HG03457 (cell line): ENCODE measurements at regions not wholly inside any gene's neighbourhood (a gene's known extent, or its start where the extent isn't known, plus 50 kb on each side); places are given as distances from the start of the nearest gene placed in this dataset.

ENCODE experiments used
- ATAC-seq: cut with Tn5 transposase; IDR thresholded peaks from one replicate; pipeline ENCODE4 v1.9.1; 2021; ENCODE audit warnings: moderate number of reproducible peaks; ENCODE audit not compliant: unreplicated experiment

GRCh38 chr4:31338000-31338399 lies 617.8 kb downstream of the PCDH7 start:
- no peak for ATAC-seq

DNA sequence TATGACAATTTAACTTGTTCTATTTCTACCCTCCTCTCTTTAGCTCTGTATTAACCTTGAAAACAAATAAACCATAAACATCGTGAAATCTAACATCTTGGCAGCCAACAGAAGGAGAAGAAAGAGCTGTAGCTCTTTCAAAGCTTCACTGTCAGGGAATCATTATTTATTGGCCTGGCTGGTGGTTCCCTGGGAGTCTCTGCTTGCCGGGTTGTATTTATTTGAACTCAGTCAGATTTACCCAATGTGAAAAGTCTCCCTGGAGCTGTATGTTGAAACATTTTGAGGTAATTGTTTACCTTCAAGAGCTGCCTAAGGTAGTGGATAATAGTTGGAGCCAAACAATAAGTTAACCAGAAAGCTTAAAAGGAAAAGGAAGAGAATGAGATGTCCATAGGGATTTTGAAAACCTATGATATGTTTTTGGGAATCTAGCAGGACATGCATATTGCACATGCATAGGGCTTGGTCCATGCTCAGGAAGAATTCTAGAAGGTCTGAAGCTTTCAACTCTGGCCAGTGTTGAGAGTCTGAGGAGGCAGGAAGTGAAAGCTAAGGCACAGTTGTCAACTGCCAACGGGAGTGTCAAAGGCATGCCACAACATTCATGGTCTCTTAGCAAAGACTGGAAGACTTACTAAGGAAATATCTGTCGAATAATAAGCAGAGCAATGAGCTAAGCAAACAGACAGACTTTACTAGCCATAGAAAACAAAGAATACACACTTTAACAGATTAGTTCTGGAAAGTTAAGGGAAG lies 621.6 kb downstream of the PCDH7 start:
- ATAC-seq, result no peak

DNA sequence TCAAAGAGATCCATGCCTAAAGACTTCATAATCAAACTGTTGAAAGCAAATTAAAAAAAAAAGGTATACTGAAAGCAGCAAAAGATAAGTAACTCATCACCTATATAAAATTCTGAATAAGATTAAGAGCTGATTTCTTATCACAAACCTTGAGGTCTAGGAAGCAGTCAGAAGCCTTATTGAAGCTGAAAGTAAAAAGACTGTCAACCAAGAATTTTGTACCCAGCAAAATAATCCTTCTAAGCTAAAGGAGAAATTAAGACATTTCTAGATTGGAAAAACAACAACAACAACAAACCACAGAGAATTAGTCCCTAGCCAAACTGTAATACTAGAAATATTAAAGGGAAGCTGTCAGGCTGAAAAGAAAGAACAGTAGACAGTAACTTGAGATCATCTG lies 622.9 kb downstream of the PCDH7 start:
- no peak for ATAC-seq

GRCh38 chr4:31349907-31350306 lies 629.7 kb downstream of the PCDH7 start:
- no peak for ATAC-seq

DNA sequence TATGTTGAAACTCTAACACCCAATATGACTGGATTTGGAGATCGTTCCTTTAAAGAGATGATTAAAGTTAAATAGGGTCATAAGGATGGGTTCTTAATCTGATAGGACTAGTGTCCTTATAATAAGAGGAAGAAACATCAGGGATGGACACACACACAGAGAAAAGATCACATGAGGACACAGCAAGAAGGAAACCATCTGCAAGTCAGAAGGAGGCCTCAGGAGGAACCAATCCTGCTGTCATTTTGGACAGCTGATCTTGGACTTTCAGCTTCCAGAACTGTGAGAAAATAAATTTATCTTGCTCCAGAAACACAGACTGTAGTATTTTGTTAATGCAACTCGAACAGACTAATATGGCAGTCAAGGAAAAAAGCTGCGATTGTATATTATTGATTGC lies 631.5 kb downstream of the PCDH7 start:
- no peak for ATAC-seq

DNA sequence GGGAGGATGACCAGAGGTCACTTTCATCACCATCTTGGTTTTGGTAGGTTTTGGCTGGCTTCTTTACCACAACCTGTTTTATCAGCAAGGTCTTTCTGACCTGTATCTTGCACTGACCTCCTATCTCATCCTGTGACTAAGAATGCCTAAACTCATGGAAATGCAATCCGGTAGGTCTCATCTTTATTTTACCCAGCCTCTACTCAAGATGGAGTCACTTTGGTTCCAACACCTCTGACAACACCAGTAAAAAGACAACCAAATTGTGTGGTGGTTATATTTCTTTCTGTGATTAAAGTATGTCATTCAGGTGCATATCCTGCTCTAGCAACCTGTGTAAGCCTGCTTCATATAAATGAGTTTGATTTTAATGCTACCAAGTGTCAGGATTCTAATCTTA lies 636.7 kb downstream of the PCDH7 start:
- ATAC-seq, result no peak

DNA sequence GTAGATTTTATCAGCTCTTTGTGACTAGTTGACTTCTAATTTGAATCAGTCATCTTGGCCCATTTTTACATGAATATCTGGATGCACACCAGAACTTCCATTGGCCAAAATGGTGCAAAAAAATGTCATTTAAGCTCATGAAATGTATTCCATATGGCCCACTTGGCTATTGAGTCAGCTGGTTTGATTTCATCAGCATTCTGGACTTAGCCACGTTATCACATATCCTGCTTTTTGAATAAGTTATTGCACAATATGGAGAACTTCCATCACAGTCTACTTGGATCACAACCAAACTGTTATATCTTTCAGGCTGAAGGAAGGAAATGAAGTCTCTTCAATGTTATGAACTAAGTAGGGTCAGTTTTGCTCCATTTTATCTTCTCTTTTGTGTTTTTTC lies 640.6 kb downstream of the PCDH7 start:
- no peak for ATAC-seq

DNA sequence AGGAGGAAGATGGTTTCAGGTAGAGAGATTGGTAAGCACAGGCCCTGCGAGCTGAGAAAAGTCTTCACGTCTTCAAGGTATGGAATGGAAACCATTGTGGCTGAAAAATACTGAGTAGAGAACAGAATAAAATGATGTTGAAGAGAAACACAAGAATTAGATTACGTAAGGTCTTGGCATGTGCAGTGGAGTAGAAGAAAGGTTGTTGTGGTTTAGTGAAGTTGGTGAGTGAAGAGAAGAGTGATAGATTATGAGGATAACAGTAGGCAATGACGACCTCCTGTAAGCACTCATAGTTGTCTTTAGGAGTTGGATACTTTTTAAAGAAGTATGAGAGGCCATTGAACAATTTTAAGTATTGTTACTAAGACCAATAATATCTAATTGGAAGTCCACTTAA lies 642.6 kb downstream of the PCDH7 start:
- ATAC-seq, result no peak

DNA sequence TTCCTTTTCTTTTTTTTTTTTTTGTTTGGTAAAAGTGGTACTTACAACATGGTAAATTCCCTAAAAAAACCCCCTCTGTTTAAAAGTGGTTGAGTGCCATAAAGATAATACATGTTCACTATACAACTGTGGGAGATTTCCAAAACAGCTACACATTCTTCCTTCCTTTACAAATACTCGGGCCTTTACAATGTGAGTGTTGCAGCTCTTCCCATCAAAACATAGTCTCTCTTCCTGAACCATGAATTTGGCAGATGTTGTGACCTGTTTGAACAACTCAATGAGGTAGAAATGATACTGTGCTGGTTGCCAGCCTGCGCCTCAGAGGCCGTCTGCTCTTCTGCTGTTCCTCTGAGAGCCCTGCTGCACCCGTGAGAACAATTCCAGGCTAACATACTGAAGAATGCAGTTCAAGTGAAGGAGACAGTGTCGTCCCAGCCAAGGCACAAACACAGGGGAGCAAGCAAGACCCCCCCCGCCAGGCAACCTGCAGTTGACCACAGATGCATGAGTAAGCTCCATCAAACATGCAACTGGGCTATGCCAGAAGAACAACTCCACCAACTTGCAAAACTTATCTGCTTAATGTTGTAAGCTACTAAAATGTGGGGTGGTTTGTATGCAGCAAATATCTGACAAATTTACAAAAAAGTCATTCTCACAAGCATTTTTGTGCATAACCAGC lies 645.0 kb downstream of the PCDH7 start:
- ATAC-seq, result no peak

GRCh38 chr4:31366041-31366440 lies 645.9 kb downstream of the PCDH7 start:
- no peak for ATAC-seq

DNA sequence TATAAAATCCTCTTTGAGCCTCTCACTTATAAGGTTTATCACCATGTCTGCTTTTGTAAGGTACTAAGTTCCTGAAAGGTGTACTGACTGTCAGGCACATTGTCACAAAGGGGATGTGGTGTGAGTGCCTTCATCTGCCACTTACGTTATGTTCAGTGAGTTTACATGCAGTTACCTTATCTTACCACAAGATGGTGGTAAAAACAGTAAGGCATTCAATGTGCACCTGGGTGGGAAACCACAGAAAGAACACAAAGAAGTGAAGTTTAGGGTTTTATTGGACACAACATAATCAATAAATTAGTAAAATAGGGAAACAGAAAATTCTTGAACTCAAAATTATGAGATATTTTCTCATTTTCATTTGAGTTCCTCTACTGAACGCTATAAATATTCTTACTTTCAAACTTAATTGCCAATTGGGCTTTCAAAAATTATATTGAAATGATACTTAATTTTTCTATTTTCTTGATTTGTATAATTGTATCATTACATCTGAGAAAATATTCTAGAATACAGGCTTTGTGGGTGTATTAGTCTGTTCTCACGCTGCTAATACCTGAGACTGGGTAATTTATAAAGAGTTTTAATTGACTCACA lies 650.8 kb downstream of the PCDH7 start:
- ATAC-seq, result peak; percentile 93

GRCh38 chr4:31374256-31374960 lies 654.2 kb downstream of the PCDH7 start:
- no peak for ATAC-seq

DNA sequence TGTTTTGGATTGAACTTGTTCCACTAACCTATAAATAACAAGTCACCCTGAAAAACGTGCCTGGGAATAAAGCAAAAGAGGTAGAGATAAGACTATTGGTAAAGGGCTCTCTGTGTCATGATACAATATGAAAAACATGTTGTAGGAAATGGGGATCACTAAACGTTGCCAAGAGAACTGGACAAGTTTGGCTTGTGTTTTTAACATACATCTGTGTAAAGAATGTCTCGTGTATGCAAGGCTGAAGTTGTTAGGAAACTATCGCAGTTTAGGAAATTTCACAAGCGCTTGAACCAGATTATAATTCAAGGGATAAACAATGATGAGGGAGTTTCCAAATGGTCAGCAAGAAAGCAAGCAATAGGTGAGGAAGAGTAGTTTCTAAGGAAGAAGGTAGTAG lies 655.8 kb downstream of the PCDH7 start:
- no peak for ATAC-seq

GRCh38 chr4:31379364-31379763 lies 659.2 kb downstream of the PCDH7 start:
- ATAC-seq, result no peak

DNA sequence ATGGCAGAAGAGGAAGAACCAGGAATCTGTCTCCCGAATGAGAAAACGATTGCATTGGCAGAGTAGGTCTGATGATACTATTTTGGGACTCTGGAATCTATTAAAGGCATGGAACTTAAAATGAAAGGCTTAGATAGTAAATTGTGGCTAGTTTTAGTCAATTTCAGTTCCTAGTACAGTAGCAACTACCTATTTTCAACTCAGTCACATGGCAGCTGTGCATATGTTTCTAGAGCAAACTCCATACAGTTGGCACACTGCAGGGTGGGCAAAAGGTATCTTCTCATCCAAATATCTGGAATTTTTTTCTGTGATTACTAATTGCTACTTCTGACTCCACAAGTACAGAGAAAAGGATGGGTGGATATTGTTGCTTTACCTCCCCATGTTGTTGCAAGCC lies 663.6 kb downstream of the PCDH7 start:
- no peak for ATAC-seq

DNA sequence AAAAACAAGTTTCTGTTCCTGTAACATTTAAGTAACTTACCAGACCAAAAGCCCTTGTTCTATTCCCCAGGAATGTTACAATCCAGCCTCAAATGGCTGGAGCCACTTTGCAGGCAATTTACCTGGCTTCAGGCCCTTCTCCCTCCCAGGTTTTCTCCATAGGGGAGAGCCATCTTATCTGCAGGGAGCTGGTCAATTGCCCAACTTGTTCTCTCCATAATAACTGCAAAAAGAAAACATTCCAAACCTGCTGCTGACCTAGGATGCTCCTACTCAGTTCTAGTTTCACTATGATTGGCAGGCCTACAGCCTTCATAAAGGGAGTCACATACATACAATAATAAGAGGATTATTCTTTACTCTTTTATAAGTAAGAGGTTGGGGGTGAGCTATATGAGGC lies 670.7 kb downstream of the PCDH7 start:
- ATAC-seq, result no peak

GRCh38 chr4:31391976-31392375 lies 671.8 kb downstream of the PCDH7 start:
- no peak for ATAC-seq

GRCh38 chr4:31392923-31393322 lies 672.8 kb downstream of the PCDH7 start:
- no peak for ATAC-seq

DNA sequence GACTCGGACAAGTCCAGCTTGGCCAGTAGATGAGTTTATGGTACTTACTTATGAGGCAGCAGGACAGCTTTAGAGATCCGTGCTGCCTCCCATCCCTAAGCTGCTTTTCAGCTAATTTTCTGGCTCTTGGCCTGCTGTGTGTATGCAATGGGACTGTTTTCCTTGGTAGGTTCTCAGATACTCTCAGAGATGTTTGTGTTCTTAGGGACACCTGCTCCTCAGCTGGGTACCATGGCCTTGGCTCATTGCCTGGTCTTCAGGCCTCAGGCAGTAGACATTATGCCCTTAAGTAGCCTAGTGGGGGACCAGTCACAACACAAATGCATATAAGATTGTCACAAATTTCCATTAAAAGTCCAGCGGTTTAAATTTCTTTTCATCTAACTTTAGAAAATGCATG lies 688.0 kb downstream of the PCDH7 start:
- ATAC-seq, result no peak

GRCh38 chr4:31411565-31411964 lies 691.4 kb downstream of the PCDH7 start:
- ATAC-seq, result no peak

DNA sequence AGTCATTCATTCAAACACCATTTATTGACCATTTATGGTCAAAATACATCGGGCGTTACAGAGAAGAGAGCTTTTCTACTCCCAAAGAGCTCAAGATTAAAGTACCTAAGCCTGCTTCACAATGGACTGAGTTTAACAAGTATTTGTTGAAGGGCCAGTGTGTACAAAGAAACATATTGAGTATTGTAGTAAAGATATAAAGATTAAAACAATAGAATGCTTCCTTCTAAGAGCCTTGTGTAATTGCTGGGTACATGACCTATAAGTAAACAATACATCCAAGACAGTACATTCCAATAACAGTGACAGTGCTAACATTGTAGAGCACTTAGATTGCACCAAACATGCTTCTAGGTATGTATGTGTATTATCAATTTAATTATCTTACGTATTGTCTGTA lies 695.5 kb downstream of the PCDH7 start:
- ATAC-seq, result no peak

GRCh38 chr4:31416498-31416897 lies 696.3 kb downstream of the PCDH7 start:
- no peak for ATAC-seq
